K562 (cell line): ENCODE measurements at regions not wholly inside any gene's neighbourhood (a gene's known extent, or its start where the extent isn't known, plus 50 kb on each side); places are given as distances from the start of the nearest gene placed in this dataset.

Experiments used
- ATAC-seq: fragments of 200-7000 bp; cut with Tn5 transposase; 3 replicates; pipeline ENCODE4 v1.9.1; 2020; ENCODE audit warnings: moderate library complexity
- BruUV-seq: library from RNA; stranded (reverse); fragments of 400-500 nt; replicated peaks from 2 replicates; lab custom pipeline; 2021; lab: Mats Ljungman, UMichigan
- CTCF ChIA-PET: fragments of 300-600 bp; formaldehyde crosslinking; extraction: SDS; loops from one replicate; lab custom pipeline; 2021; ENCODE audit warnings: low intra/inter-chr PET ratio; lab: Yijun Ruan, JAX
- POLR2A ChIA-PET: fragments of 300-600, 350-650 bp; sonication (Branson Sonifier 250); formaldehyde crosslinking; extraction: SDS; loops from one replicate; lab custom pipeline; 2021; ENCODE audit warnings: antibody characterized with exemption, inconsistent platforms; lab: Yijun Ruan, JAX
- DNase-seq, 4 experiments: peaks; one replicate each; pipeline versions ENCODE4 v3.0.0 to v3.0.0-alpha.2; 2011 to 2018; ENCODE audit warnings: low spot score in 3 of 4, mixed read lengths in 3 of 4; ENCODE audit errors: extremely low read depth in 1 of 4
- FAIRE-seq: peaks from 2 replicates; lab custom pipeline; 2011; peaks lifted over from hg19 to GRCh38; lab: Jason Lieb, UNC
- H2AFZ ChIP-seq: 2 replicates; pipeline ENCODE4 v1.6.0; 2011; ENCODE audit warnings: low read depth, low read length, control low read depth, inconsistent platforms
- H3K27ac ChIP-seq: fragments of 200-600 bp; 3 replicates; pipeline ENCODE4 v1.8.0; 2011; ENCODE audit warnings: low read depth, mild to moderate bottlenecking, control low read depth, inconsistent platforms, low read length, moderate library complexity, mixed read lengths; ENCODE audit errors: extremely low read depth
- H3K27me3 ChIP-seq, 2 experiments: fragments of 300-600 bp in 1 of 2; 2 replicates in 1 of 2; 3 replicates in 1 of 2; pipeline versions ENCODE4 v1.6.0 to v1.8.0; 2011; ENCODE audit warnings: inconsistent platforms in 2 of 2, low read length in 2 of 2, mild to moderate bottlenecking in 1 of 2, mixed read lengths in 1 of 2, moderate library complexity in 1 of 2; ENCODE audit not compliant: control insufficient read depth in 2 of 2, insufficient read depth in 2 of 2
- H3K36me3 ChIP-seq: fragments of 300-600 bp; 3 replicates; pipeline ENCODE4 v1.8.0; 2011; ENCODE audit warnings: mild to moderate bottlenecking, low read length, inconsistent platforms; ENCODE audit not compliant: control insufficient read depth, insufficient read depth
- H3K4me1 ChIP-seq, 2 experiments: fragments of 200-600 bp in 1 of 2; replicated peaks in 1 of 2; 2 replicates in 1 of 2; 3 replicates in 1 of 2; pipeline versions ENCODE4 v1.5.1 to v1.8.0; 2011; ENCODE audit warnings: inconsistent platforms in 2 of 2, low read length in 2 of 2, mild to moderate bottlenecking in 1 of 2, mixed read lengths in 1 of 2, moderate library complexity in 1 of 2; ENCODE audit not compliant: control insufficient read depth in 2 of 2, insufficient read depth in 2 of 2
- H3K4me2 ChIP-seq: 2 replicates; pipeline ENCODE4 v1.6.1; 2011; ENCODE audit warnings: low read length, control low read depth, inconsistent platforms, mixed read lengths; ENCODE audit not compliant: insufficient read depth
- H3K4me3 ChIP-seq: fragments of 200-600 bp; sonication (generic), shearing (Covaris generic); 2 replicates; pipeline ENCODE4 v1.5.1; 2016; ENCODE audit warnings: control low read depth, inconsistent platforms
- H3K79me2 ChIP-seq: fragments of 200-600 bp; 3 replicates; pipeline ENCODE4 v1.8.0; 2011; ENCODE audit warnings: low read length, inconsistent platforms; ENCODE audit not compliant: control insufficient read depth, insufficient read depth
- H3K9ac ChIP-seq, 2 experiments: 2 replicates each; pipeline versions ENCODE4 v1.6.0 to v1.6.1; 2011; ENCODE audit warnings: low read depth in 2 of 2, low read length in 2 of 2, control low read depth in 1 of 2, inconsistent platforms in 1 of 2, mild to moderate bottlenecking in 1 of 2, mixed read lengths in 1 of 2; ENCODE audit not compliant: insufficient read depth in 1 of 2
- H3K9me1 ChIP-seq: one replicate; pipeline ENCODE4 v1.6.0; 2011; ENCODE audit warnings: inconsistent platforms, mild to moderate bottlenecking, low read length, moderate library complexity; ENCODE audit not compliant: control insufficient read depth, insufficient read depth
- H3K9me3 ChIP-seq: replicated peaks from 2 replicates; pipeline ENCODE4 v1.5.1; 2011; ENCODE audit warnings: low read depth, low read length, inconsistent platforms; ENCODE audit not compliant: control insufficient read depth, insufficient read depth
- H4K20me1 ChIP-seq: replicated peaks from 2 replicates; pipeline ENCODE4 v1.6.1; 2011; ENCODE audit warnings: low read length, inconsistent platforms, mixed read lengths; ENCODE audit not compliant: control insufficient read depth, insufficient read depth
- ARID3B ChIP-seq: fragments of 250-450 bp; sonication (Bioruptor Pico); IDR thresholded peaks from 2 replicates; pipeline ENCODE4 v1.4.0; 2020; ENCODE audit warnings: borderline replicate concordance
- ARNT ChIP-seq, 2 experiments: fragments of 450-650 bp; IDR thresholded peaks; 2 replicates each; pipeline ENCODE4 v1.6.1; 2016; ENCODE audit warnings: mild to moderate bottlenecking in 1 of 2
- ASH1L ChIP-seq: fragments of 450-650 bp; IDR thresholded peaks from 2 replicates; pipeline ENCODE4 v1.6.1; 2018; ENCODE audit warnings: borderline replicate concordance, mild to moderate bottlenecking, low read depth; ENCODE audit not compliant: partially characterized antibody
- BRCA1 ChIP-seq, 2 experiments: fragments of 450-650 bp in 1 of 2; sonication (generic) in 1 of 2; formaldehyde crosslinking in 1 of 2; IDR thresholded peaks; 2 replicates each; pipeline versions ENCODE4 v1.5.0 to v1.6.1; 2017 to 2020; ENCODE audit warnings: mild to moderate bottlenecking in 1 of 2, missing genetic modification reagents in 1 of 2
- CBFB ChIP-seq: sonication (generic); formaldehyde crosslinking; IDR thresholded peaks from 2 replicates; pipeline ENCODE4 v1.4.0; 2020; ENCODE audit warnings: mild to moderate bottlenecking, missing genetic modification reagents
- CEBPG ChIP-seq, 3 experiments: fragments of 200-800 bp in 1 of 3; sonication (Bioruptor generic) in 1 of 3; sonication (generic) in 1 of 3; formaldehyde crosslinking in 1 of 3; IDR thresholded peaks in 2 of 3; conservative IDR thresholded peaks in 1 of 3; 2 replicates each; pipeline versions ENCODE4 v1.6.1 to v1.8.0; 2016 to 2022; ENCODE audit warnings: missing compliant biosample characterization in 2 of 3, missing genetic modification characterization in 2 of 3, mild to moderate bottlenecking in 1 of 3, missing genetic modification reagents in 1 of 3
- DIDO1 ChIP-seq: fragments of 450-650 bp; IDR thresholded peaks from 2 replicates; pipeline ENCODE4 v1.6.1; 2016; ENCODE audit warnings: low read depth, missing biosample characterization, missing genetic modification characterization
- FOS ChIP-seq: IDR thresholded peaks from 3 replicates; pipeline ENCODE4 v1.6.1; 2011; ENCODE audit not compliant: insufficient read length; ENCODE audit errors: extremely low read depth
- GABPB2 ChIP-seq: fragments of 250-450 bp; sonication (Bioruptor Pico); conservative IDR thresholded peaks from 2 replicates; pipeline ENCODE4 v1.5.1; 2021; ENCODE audit warnings: mild to moderate bottlenecking
- MYBL2 ChIP-seq, 2 experiments: fragments of 450-650 bp in 1 of 2; sonication (generic) in 1 of 2; formaldehyde crosslinking in 1 of 2; IDR thresholded peaks; 2 replicates each; pipeline versions ENCODE4 v1.6.1 to v1.8.1; 2017 to 2022; ENCODE audit warnings: borderline replicate concordance in 1 of 2, inconsistent platforms in 1 of 2, low read depth in 1 of 2, mild to moderate bottlenecking in 1 of 2, missing genetic modification reagents in 1 of 2, moderate library complexity in 1 of 2
- NELFE ChIP-seq: IDR thresholded peaks from 2 replicates; pipeline ENCODE4 v1.6.1; 2011; ENCODE audit warnings: mild to moderate bottlenecking; ENCODE audit not compliant: insufficient read depth, insufficient read length
- NRF1 ChIP-seq, 2 experiments: fragments of 450-650 bp; IDR thresholded peaks in 1 of 2; conservative IDR thresholded peaks in 1 of 2; 2 replicates each; pipeline ENCODE4 v1.6.1; 2014; ENCODE audit warnings: mild to moderate bottlenecking in 2 of 2
- POLR2H ChIP-seq: IDR thresholded peaks from 2 replicates; pipeline ENCODE4 v1.6.1; 2016; ENCODE audit warnings: missing genetic modification characterization, low read depth, mild to moderate bottlenecking, control low read depth, missing compliant biosample characterization, moderate library complexity
- TAF1 ChIP-seq: IDR thresholded peaks from 2 replicates; pipeline ENCODE4 v1.6.1; 2011; ENCODE audit warnings: mild to moderate bottlenecking, low read length, moderate library complexity; ENCODE audit not compliant: insufficient read depth, control insufficient read depth, severe bottlenecking; ENCODE audit errors: extremely low read depth
- ZNF217 ChIP-seq: sonication (generic); formaldehyde crosslinking; IDR thresholded peaks from 2 replicates; pipeline ENCODE4 v1.8.0; 2022; ENCODE audit warnings: mild to moderate bottlenecking, missing genetic modification reagents
- ZNF444 ChIP-seq: fragments of 250-450 bp; sonication (Bioruptor Pico); IDR thresholded peaks from 2 replicates; pipeline ENCODE4 v1.4.0; 2020; ENCODE audit warnings: mild to moderate bottlenecking, moderate library complexity
- ZNF644 ChIP-seq: fragments of 200-800 bp; sonication (Bioruptor generic); IDR thresholded peaks from 2 replicates; pipeline ENCODE4 v1.6.1; 2016; ENCODE audit warnings: low read depth, missing genetic modification characterization, missing compliant biosample characterization
- WGBS: fragments of 100-300 bp; shearing (Covaris generic); methylation state at CpG from one replicate; pipeline ENCODE4 v1.1.6; 2016; ENCODE audit warnings: low coverage, mixed read lengths; ENCODE audit not compliant: insufficient coverage; ENCODE audit errors: missing lambda C conversion rate; 5-methylcytosine and 5-hydroxymethylcytosine counted together
- in situ Hi-C: fragments of 300-500 bp; cut with MboI; formaldehyde crosslinking; loops from 4 replicates; pipeline ENCODE4 v1.15.0; 2018; ENCODE audit warnings: inconsistent platforms, mixed read lengths
- intact Hi-C: fragments of 100-400 bp; cut with micrococcal nuclease; formaldehyde crosslinking; loops from 2 replicates; pipeline ENCODE4 v1.14.2; 2022

GRCh38 chr14:37816743-37817295, 221.4 kb downstream of the TTC6 start (continued):
- TF ChIP-seq CEBPG (CRISPR knock-in tag; IDR thresholded peaks at IDR 0.05) (no peak), CEBPG (tag; conservative IDR thresholded peaks at IDR 0.05 in 1 of 2, IDR thresholded peaks at IDR 0.05 in 1 of 2) (no peak), POLR2H (tag) (no peak), TAF1 (no peak), CBFB (CRISPR knock-in tag) (no peak), ZNF217 (CRISPR knock-in tag) (no peak)

DNA sequence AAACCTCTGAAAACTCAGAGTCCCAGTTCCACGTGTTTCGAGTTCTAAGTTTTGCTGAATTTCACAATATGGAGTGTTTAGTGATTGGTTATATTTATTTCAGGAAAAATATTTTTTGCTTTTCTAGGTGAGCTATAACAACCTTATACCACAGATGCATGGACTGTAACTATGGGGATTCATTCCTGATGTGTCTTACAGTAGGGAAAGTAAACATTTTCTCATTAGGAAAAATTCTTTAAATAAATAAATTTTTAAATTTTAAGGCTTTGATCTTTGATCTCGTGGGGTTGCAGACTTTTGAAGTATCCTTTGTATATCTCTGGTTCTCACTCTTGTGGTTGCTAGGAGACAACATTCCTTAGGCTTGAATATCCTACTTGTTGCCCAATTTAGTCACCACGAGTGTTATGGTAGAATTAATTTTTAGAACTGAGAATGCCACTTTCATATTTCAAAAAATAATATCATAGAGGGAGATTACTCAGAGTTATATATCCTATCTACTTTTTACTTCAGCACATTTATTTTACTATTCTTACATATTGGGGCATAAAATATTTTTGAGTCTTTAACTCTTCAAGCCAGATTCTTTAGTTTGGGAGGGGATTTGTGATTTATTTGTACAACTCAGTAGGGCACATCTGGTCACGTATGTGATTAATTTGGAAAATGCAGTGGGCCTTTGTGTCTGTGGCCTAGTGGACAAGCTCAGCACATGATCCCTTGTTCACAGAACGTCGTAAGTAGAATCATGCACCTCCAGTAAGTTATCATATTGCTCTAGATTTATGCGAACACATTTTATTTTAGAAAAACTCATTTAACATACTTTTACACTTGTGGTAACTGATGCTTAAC, 224.0 kb downstream of the TTC6 start:
- POLR2A ChIA-PET, result no interaction called here
- CTCF ChIA-PET, result no interaction called here
- ATAC-seq (no peak), DNase-seq (no peak), FAIRE-seq (no peak)
- no peak overlapping the region for H2AFZ ChIP-seq
- intact Hi-C loops, result no loop called here
- H3K4me3 ChIP-seq, result no peak overlapping the region
- H3K27ac ChIP-seq, result no peak overlapping the region
- no peaks in the 10 kb centered on the region for H3K9me1 ChIP-seq
- BruUV-seq, result no TSS peak
- TF ChIP-seq BRCA1 (IDR thresholded peaks at IDR 0.05), result no peak
- TF ChIP-seq BRCA1 (CRISPR knock-in tag; IDR thresholded peaks at IDR 0.05), result no peak
- no peak for TF ChIP-seq NRF1 (conservative IDR thresholded peaks at IDR 0.05 in 1 of 2, IDR thresholded peaks at IDR 0.05 in 1 of 2)
- TF ChIP-seq GABPB2 (CRISPR knock-in tag), result no peak
- no peak for TF ChIP-seq ZNF444
- no peak for TF ChIP-seq MYBL2 (IDR thresholded peaks at IDR 0.05; ENCODE audit: low read depth)
- TF ChIP-seq MYBL2 (CRISPR knock-in tag; IDR thresholded peaks at IDR 0.05; ENCODE audit: borderline replicate concordance), result no peak
- TF ChIP-seq ARID3B (CRISPR knock-in tag), result no peak
- no peak for TF ChIP-seq ZNF644 (tag)
- no peak for TF ChIP-seq ASH1L
- no peak for TF ChIP-seq DIDO1 (tag)
- TF ChIP-seq FOS, result no peak
- no peak for TF ChIP-seq NELFE
- no peak for TF ChIP-seq ARNT (IDR thresholded peaks at IDR 0.05)
- 0% methylated on average over 8 of the region's 8 CpGs for WGBS
- no peaks in the 10 kb centered on the region for H3K79me2 ChIP-seq
- H3K9me3 ChIP-seq, result no peaks in the 10 kb centered on the region
- no peaks in the 10 kb centered on the region for H4K20me1 ChIP-seq
- H3K9ac ChIP-seq, result no peak overlapping the region
- no peaks in the 10 kb centered on the region for H3K27me3 ChIP-seq
- no peaks in the 10 kb centered on the region for H3K36me3 ChIP-seq
- no peaks in the 10 kb centered on the region for H3K4me1 ChIP-seq
- H3K4me2 ChIP-seq, result no peak overlapping the region
- in situ Hi-C loops, result no loop called here
